Brain pericyte (primary cell): ENCODE measurements at regions not wholly inside any gene's neighbourhood (a gene's known extent, or its start where the extent isn't known, plus 50 kb on each side); places are given as distances from the start of the nearest gene placed in this dataset.

ENCODE experiments used
- DNase-seq: peaks from one replicate; pipeline ENCODE4 v3.0.0-alpha.2; 2012; ENCODE audit warnings: low read depth, low spot score

DNA sequence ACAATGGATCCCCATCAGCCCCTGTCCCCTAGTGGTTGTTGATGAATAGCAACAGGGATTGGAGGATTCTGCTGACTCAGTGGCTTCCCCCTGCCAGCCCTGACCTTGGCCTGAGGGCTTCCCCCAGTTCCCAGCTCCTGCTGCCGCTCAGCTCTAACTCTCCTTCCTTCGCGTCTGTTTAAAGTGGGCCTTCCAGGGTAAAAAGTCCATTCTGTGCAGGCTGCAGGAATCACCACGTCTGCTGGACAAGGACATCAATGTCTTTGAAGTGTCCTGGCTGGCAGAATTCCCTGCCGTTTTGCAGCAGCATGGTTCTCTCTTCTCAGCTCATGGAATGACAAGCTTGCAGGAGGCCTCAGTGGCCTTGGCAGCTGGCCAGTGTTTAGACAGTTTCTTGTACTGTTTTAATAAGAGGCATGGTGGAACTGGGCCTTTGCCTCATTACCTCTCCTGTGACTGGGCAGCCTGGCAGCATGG is 152.5 kb upstream of the STX18 start:
- DNase-seq, result no peak

GRCh38 chr4:4693755-4694295 is 152.0 kb upstream of the STX18 start:
- DNase-seq, result no peak

DNA sequence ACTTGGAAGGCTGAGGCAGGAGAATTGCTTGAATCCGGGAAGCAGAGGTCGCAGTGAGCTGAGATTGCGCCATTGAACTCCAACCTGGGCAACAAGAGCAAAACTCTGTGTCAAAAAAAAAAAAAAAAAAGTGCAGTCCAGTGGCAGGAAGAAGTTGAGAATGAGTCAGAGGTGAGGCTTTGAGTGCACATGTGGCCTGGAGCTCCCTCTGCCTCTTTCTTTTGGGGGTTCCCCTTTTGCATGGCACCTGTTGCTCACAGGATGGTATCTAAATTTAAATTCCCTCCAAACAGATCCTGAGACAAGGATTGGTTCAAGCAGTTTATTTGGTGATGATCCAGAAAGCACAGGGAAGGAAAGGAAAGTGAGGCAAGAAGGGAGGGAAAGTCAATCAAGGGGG is 151.4 kb upstream of the STX18 start:
- no peak for DNase-seq

DNA sequence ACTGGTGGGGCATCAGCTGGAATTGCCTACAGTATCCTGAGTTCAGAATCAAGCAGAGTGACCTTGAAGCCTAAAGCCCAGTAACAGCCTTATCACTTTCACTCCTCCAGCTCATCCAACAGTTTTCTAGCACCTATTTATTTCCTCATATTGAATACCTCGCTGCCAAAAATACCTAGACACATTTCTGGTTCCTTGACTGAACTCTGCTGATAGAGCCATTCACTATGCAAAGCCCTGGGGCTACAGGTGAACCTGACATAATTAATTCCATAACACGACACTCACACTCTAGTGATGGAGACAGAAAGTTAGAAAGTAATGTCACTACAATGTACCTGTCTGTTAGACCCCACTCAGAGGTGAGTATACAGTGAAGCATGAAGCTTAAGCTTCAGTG is 149.0 kb upstream of the STX18 start:
- no peak for DNase-seq

- DNase-seq, result no peak
Measured at GRCh38 chr4:4689694-4690440, 148.0 kb upstream of the STX18 start.

DNA sequence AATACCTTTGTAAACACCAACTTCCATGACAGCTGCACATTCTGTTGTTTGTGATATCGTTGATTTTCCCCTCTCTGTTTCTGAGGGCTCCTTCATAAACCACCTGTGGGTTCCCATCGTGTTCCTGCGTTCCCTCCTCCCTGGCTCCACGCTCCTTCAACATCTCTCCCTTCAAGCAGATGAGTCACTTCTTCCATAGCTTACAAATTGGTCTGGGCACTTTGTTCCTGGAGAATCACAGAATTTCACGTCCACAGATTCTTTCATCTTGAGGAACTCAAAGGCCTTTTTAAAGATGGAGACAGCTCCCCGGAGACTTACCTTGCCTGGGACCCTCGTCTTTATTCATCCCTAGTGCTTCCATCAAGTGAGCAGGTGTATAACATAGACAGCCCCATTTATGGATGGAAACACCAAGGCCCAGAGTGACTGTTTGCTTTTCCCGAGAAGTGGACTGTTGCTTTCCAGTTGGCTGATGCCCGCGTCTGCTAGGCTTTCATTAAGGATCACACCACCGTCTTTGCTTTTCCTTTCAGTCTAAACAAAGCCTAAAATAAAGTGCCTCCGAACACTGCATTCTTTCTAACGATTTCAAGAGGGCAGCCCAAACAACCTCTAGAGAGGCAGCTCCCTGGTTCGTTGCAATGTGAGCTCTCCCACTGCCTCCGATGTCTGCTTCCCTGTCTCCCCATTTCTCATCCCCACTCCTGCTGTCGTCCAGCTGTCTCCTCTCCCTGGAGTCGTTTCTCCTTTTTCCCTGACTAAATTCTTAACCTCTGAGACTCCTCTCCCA is 146.3 kb upstream of the STX18 start:
- no peak for DNase-seq

DNA sequence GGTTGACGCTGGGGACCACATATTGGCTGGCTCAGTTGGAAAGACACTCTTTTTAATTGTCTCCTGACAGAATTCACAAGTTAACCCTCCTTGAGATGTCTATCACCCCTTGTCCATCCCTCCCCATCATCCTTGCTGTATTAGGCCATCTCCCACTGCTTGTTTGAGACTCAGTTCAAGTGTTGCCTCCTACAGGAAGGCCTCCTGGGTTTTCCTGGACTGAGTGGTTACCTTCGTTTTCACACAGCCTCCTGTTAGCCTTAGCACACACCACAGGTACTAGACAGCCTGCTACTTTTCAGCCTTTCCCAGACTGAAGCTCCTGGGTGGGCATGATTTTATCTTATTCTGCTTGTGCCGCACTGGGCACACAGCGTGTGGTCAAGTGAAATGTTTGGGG is 145.3 kb upstream of the STX18 start:
- no peak for DNase-seq

- DNase-seq, result no peak
Measured at GRCh38 chr4:4685810-4686795, 144.3 kb upstream of the STX18 start.

DNA sequence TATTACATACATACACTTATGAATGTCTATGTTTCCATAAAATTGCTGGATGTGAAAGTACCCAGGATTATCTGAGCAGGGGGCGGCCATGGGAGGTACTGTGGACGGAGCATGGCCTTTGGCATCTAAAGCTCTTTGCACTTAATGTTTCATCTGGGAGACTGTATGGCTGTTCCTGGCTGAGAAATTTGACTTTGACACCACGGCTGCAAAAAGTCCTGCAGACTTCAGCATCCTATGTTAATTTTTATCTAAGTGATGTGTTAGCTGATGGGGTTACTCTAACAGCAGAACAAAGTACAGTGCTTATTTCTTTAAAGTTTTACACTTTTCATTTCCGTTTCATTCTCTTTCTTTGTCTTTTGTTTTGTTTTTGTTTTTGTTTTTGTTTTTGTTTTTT is 139.8 kb upstream of the STX18 start:
- no peak for DNase-seq

- no peak for DNase-seq
Measured at GRCh38 chr4:4680758-4681157, 138.9 kb upstream of the STX18 start.

GRCh38 chr4:4680243-4680642 is 138.4 kb upstream of the STX18 start:
- no peak for DNase-seq

- DNase-seq, result no peak
Measured at GRCh38 chr4:4677556-4678522, 136.0 kb upstream of the STX18 start.

DNA sequence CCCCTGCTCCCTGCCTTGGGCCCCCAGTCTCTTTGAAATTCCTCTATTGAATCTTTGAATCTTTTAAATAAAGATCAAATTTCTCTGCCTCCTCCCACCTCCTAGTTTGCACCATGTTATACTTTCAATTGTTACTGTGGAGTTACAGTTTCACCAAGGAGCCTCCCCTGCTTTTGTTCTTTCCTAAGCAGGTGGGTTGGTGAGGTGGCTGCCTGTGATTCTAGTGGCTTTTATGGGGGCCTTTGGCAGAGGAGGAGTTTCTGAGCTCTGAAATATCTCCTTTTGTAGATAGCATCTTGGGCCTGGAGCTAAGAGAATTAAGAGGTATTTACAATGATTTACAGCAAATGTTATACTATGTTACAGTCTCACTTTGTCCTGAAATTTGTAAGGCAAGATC is 133.8 kb upstream of the STX18 start:
- no peak for DNase-seq

GRCh38 chr4:4675051-4675581 is 133.3 kb upstream of the STX18 start:
- DNase-seq, result no peak

DNA sequence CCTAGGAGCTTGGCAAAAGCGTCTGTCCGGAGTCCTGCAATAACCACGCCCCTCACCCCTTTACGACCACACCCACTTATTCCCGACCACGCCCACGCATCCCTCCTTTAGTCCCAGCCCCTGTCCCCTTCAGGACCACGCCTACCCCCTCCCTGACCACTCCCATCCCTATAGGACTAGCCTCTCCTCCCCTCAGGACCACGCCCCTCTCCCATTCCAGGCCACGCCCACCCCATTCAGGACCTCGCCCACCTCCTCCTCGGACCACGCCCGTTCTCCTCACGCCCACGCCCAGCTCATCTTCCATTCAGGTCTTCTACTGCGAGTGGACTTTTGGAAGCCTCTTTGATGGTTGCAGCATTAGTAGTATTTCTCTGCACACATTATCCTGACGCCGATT is 131.2 kb upstream of the STX18 start:
- no peak for DNase-seq

- no peak for DNase-seq
Measured at GRCh38 chr4:4672402-4672801, 130.6 kb upstream of the STX18 start.

- DNase-seq, result no peak
Measured at GRCh38 chr4:4671774-4672349, 130.0 kb upstream of the STX18 start.

DNA sequence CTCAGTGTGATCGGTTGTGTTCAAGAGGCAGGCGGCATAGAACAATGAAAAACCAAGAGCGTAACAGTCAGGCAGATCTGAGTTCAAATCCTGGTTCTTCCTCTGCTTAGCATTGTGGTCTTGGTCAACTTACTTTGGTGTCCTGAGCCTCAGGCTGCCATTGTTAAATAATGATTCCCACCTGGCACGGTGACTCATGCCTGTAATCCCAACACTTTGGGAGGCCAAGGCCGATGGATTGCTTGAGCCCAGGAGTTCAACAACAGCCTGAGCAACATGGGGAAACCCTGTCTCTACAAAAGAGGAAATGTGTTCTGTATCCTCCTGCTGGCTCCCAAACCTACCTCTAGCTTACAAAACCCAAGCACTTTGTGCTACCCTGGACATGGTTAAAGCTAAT is 129.0 kb upstream of the STX18 start:
- DNase-seq, result no peak

DNA sequence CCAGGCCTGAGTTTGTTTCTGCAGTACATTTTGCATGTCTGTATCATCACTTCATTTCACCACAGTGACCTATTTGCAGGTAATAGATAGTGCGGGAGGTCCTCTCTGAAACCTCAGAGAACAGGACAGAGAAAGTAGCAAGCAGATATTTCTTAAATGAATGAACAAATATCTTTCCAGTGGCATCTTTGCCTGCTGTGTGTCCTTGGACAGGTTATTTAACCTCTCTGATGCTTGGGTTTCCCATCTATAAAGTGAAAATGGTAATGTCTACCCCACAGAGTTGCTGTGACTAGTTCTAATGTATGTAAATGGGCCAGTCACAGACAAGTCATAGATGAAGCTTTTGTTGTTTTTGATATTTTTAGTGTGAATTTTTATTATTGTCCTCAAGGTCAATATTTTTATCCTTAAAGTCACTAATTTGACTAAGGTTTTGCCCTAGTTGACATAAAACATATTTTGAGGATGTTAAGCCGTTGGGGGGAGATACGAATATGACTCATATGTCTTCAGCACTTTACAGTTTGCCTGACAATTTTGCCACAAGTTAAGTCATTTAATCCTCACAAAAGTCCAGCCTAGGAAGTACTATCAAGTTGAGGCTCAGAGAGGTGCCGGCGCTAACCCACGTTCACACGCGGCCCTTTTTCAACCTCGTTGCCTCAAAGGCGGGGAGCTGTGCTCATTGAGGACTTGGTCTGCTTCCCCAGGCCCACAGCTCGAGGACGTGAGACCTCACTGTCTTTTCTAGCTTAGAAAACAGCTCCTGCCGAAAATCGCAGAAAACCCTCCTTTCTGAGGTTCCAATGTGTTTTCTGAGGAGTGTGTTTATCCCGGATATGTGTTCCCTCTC is 126.7 kb upstream of the STX18 start:
- no peak for DNase-seq
